Testis (tissue), 2 donors: ENCODE measurements at regions not wholly inside any gene's neighbourhood (a gene's known extent, or its start where the extent isn't known, plus 50 kb on each side); places are given as distances from the start of the nearest gene placed in this dataset.

Experiments
- CTCF ChIP-seq, 3 experiments: fragments of 450-650 bp in 2 of 3; fragments of 200-600 bp in 1 of 3; sonication (generic) in 1 of 3; IDR thresholded peaks; one replicate each; pipeline ENCODE4 v1.5.1; 2016 to 2019; ENCODE audit warnings: antibody characterized with exemption in 3 of 3, mild to moderate bottlenecking in 2 of 3, moderate library complexity in 1 of 3
- POLR2A ChIP-seq: fragments of 450-650 bp; IDR thresholded peaks from one replicate; pipeline ENCODE4 v1.6.1; 2017; ENCODE audit warnings: antibody characterized with exemption, mild to moderate bottlenecking, moderate library complexity

DNA sequence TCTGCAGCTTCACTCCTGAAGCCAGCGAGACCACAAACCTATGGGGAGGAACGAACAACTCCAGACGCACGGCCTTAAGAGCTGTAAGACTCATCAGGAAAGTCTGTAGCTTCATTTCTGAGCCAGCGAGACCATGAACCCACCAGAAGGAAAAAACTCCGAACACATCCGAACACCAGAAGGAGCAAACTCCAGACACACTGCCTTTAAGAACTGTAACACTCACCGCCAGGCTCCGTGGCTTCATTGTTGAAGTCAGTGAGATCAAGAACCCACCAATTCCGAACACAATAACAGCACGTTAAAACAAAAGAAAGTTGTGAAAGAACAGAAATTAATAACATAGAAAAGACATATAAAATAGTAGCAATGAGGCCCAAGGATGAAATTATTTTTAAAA, 300.5 kb upstream of the MDFIC2 start:
- TF ChIP-seq CTCF (IDR thresholded peaks at IDR 0.05) = no peak
- TF ChIP-seq POLR2A = no peak
